GM18502 (cell line): ENCODE measurements at regions not wholly inside any gene's neighbourhood (a gene's known extent, or its start where the extent isn't known, plus 50 kb on each side); places are given as distances from the start of the nearest gene placed in this dataset.
"Not testable (repeated sequence)": the region's sequence is repeated elsewhere in the genome, so short reads cannot be mapped to it uniquely, and the experiment has no call there.

Experiments
- ATAC-seq: cut with Tn5 transposase; IDR thresholded peaks from one replicate; pipeline ENCODE4 v1.9.1; 2021; ENCODE audit warnings: mild to moderate bottlenecking; ENCODE audit not compliant: unreplicated experiment, poor library complexity

DNA sequence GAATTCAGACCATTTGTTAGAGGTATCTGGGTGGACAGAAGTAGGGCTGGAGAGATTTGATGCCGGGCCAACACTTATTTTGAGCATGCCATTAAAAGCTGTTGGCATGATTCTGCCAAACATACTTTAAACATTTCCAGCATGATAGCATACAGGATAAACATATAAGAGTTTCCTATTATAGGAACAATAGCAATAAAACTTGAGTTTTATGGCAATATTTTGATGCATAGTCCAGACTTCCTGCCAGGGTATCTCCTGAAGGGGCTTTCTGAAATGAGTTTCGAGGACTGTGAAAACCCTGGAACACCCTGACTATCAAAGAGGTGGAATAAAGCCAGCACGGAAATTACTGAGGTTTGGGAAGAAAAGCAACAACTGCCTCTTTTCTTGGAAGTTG lies 1398.0 kb upstream of the NXPH2 start:
- no peak for ATAC-seq

DNA sequence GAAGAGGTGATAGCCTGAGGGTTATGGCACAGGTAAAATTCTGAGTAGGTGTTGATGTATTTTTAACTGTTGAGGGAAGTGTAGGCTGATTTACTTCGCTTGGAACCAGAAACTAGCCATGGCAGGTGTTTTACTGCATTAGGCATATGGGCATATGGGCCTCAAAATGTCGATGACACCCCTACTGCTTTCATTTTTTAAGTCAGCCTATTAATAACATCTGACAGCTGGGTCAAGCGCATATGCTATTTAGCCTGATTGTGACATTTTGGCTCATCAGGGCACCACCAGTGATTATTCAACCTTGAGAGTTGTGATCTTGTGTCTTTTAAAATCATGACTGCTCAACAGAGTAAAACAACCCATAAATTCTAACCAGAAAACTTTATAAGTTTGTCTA lies 1396.9 kb upstream of the NXPH2 start:
- ATAC-seq, result no peak

DNA sequence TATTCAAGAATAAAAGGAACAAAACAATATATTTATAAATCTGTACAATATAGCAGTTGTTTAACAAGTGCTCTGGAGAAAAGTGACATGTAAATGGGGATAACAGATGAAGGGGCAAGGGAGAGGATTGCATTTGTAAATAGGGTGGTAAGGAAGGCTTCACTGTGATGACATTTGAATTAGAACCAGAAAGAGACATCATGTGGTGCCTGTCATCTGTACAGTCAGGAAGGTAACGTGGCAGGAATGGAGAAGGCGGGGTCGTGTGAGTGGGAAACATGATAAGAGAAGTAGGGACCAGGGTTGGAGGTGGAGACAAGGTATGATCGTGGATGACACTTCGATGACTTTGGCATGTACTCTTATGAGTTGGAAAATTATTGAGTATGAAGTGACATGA lies 1393.6 kb upstream of the NXPH2 start:
- ATAC-seq, result no peak

DNA sequence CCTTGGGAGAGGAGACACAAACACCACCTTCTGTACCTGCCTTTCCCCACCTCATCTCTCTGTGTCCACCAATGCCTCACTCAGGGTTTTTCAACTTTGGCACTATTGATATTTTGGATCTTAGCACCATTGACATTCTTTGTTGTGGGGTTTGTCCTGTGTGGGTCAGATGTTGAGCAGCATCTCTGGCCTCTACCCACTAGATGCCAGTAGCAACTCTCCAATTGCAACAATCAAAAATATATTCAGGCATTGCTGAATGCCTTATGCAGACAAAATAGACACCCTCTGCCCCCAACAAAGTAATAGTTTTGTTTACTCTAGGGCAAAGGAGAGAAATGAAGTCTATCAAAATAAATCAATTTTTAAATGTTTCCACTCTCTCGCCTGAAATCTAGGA lies 1384.3 kb upstream of the NXPH2 start:
- ATAC-seq, result no peak

DNA sequence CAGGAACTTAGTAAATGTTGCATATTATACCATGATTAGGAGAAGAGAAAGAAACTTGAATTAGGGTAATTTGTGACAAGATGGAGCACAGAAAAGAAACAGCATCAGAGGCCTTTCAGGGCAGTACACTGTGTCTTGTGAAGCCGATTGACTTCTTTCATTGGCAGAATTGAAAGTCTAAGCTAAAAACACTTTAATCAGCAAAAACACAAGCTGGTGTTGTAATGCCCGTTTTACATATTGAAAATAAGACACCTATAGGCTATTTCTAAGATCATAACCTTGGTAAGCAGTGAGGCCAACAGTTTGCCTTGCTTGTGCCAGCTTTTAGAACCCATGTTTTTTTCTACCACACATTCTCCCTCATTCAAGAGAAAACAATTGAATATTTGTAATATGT lies 1378.1 kb upstream of the NXPH2 start:
- ATAC-seq, result no peak

DNA sequence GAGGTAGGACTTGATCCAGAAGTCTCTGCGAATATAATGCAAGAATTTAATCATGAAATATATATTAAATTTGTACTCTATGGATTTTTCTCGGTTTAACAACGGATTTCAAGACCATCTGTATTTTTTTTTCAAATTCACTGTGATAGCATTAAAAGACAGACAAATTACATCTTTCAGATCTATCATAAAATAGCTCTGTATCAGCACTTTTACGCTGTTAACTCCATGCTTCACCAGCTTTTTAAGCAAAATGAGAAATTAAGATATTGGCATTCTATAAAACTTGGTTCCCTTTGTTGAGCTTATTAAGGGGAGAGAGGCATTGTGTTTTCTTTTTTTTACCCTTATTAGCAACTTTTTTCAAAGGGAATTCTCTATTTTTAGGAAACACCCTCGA lies 1377.6 kb upstream of the NXPH2 start:
- no peak for ATAC-seq

DNA sequence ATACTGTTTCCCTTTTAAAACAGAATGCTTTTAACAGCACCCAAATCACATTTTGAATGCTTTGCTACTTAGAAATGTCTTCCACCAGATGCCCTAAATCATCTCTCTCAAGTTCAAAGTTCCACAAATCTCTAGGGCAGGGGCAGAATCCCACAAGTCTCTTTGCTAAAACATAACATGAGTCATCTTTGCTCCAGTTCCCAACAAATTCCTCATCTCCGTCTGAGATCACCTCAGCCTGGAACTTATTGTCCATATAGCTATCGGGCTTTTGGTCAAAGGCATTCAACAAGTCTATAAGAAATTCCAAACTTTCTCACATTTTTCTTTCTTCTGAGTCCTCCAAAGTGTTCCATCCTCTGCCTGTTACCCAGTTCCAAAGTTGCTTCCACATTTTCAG lies 1374.5 kb upstream of the NXPH2 start:
- no peak for ATAC-seq

DNA sequence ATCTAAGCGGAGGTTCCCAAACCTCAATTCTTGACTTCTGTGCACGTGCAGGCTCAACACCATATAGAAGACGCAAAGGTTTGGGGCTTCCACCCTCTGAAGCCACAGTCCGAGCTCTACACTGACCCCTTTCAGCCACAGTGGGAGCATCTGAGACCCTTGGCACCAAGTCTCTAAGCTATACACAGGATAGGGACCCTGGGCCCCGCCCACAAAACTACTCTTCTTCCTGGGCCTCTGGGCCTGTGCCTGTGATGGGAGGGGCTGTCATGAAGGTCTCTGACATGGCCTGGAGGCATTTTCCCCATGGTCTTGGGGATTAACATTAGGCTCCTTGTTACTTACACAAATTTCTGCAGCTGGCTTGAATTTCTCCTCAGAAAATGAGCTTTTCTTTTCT lies 1374.1 kb upstream of the NXPH2 start:
- ATAC-seq, result no peak

DNA sequence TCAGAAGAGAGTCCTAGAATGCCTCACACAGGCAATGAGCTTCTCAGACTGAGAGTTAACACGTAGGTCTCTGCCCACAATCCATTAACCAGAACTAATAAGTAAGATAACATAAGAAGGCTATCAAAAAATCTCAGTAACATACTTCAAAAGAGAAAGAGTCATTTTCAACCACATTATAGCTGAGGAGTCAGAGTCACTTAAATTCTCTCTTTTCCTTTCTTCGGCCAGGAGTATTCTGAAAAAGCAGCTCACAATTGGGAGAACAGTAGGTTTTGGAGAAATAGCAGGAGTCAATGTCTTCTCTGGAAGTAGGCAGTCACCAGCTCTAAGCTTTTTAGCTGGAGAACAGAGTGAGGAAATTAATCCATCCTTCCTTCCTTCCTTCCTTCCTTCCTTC lies 1364.4 kb upstream of the NXPH2 start:
- no peak for ATAC-seq

DNA sequence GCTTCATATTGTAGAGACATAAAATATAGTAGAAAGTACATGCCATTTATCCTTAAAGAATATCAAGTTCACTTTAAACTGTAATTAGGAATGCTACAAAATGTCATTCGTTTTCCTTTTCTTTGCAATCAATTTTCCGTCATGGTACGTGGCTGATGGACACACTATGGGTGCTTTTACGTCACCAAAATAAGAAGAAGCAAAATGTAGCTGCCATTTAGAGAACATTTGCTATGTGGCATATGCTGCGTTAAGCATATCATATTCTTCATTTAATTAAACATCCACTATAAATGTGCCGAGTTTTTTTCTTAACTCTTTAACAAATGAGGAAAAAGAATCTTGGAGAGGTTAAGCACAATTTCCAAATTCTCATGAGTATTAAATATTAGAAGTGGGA lies 1358.5 kb upstream of the NXPH2 start:
- no peak for ATAC-seq

DNA sequence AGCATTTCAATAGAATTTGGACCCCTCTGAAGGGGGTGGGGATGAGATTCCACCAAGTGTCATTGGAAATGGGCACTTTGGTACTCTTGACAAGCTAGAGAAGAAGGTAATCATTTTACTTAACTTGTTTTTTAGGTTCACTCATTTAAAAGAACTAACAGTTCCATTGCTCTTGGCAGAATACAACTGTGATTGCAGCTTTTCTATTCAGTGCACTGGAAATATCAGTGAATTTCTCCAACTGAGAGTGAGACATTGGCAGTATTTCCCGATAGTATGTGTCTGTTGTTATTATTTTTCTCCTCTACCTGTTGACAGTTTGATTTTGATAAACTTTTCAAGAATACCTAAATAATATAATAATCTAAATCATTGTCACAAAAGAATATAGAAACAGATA lies 1356.7 kb upstream of the NXPH2 start:
- no peak for ATAC-seq

DNA sequence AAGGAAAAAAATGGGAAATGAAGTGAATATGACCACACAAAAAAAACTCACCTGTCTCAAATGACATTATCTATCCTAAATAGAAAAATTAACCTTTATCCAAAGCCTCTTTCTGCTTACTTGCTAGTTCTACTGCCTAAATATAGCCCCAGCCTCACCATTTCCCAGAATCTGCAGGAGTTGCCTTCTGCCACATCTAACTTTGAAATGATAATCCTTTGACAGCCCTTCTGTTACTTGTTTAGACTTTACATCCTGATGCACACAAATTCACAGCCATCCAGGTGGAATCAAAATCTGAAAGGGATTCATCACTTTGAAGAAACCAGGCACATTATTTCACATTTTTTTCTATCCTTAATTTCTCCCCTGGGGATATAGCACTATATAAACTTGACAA lies 1356.2 kb upstream of the NXPH2 start:
- ATAC-seq, result no peak

DNA sequence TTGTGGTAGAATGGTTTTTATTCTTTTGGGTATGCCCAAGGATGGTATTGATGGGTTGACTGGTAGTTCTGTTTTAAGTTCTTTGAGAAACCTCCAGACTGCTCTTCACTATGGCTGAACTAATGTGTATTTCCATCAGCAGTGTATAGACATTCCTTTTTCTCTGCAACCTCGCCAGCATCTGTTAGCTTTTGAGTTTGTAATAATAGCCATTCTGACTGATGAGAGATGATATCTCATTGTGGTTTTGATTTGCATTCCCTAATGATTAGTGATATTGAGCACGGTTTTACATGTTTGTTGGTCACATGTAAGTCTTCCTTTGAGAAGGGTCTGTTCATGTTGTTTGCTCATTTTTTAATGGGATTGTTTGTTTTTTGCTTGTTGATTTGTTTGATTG lies 1348.7 kb upstream of the NXPH2 start:
- no peak for ATAC-seq

DNA sequence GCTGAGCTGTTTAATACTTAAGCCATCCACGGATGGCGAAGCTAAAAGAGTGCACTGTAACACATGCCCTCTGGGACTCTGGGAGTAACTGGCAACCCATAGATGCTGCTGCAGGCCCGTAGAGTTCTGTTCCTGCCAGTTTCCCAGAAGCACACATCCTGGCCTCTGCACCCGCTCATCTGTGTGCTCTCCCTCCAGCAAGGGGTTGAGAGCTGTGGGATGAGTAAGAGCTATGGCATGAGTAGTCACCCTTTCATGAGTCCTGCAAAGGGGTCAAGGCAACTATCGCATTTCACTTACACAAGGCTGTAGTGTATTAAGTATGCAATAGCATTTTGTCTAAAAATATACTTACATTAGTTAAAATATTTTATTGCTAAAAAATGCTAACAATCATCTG lies 1341.8 kb upstream of the NXPH2 start:
- ATAC-seq, result no peak

DNA sequence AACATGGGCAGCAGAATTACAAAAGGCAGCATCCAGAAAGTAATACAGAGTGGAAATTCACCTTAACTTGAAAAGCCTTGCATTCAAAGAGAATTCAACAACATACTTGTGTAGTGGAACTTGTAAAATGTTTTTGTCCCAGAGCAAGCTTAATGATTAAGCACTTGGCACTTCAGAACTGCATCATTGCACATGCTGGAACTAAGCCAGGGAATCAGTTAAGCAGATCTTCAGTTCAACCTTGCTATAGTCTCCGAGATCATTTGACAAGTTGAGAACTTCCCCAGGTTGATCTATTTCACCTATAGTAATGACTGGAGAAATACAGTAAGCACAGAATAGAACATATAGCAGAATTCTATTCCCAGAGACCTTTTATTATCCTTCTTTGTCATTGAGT lies 1337.2 kb upstream of the NXPH2 start:
- no peak for ATAC-seq

DNA sequence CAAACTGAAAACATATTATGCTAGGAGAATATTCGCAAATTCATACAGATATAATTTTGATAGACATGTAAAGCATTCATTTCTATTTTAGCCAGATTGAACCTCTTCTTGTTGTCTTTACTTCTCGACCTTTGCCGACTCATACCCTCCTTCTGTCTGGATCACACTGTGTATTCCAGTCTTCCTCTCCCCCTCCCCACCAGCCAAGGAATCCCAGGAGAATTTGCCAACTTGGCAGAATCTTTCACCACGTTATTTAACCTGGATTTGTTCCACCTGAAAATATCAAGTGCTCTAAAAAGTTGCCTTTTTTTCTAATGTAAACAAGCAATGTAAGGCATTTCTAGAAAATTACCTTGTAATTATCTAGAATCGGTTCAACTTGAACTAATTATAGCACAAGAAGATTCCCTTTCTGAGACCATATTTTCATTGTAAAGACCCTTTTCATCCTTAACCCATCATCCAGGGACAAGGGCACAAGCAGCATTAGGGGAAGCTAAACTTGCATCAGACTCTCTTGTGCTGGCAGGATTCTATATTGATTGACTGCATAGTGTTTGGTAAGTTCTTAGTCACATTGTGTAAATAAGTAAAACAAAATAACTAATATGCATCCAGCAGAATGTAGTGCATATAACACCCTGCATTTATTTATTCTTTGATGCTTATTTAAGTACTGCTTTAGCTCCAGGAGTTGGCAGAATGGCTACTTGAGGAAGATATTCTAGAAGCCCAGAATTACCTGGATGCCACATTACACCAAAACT lies 1328.7 kb upstream of the NXPH2 start:
- ATAC-seq, result no peak

DNA sequence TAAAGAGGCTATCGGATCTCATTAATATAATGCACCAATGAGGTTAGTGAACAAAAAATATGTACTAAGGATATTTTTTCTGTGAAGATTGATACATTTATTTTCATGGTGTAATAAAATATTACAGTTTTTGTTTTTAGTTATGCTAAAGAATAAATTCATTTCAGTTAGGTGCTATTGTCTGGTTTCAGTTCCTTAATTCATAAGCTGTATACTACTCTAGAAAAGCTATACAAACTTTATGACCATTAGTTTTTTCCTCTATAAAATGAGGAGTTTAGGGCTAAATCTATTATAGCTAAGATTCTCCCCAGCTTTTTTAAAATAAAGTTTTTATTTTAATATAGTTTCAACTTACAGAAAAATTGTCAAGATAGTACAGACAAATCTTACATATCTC lies 1311.7 kb upstream of the NXPH2 start:
- no peak for ATAC-seq

DNA sequence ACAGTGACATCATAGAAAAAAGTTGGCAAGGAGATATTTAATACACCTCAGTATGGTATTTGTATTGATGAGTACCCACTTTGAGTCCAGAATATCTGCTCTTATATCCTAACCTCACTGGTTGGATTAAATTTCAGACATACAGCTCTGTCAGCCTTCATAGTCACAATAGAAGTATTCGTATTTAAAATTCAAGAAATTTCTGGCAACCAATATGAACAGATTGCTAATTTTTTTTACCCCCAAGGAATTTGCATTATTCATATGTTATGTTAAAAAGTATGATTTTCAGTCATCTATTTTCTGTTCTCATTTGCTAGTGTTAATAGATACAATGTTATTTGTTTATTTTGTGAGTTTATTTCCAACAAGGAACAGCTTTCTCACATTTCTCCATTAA lies 1306.8 kb upstream of the NXPH2 start:
- ATAC-seq, result no peak

DNA sequence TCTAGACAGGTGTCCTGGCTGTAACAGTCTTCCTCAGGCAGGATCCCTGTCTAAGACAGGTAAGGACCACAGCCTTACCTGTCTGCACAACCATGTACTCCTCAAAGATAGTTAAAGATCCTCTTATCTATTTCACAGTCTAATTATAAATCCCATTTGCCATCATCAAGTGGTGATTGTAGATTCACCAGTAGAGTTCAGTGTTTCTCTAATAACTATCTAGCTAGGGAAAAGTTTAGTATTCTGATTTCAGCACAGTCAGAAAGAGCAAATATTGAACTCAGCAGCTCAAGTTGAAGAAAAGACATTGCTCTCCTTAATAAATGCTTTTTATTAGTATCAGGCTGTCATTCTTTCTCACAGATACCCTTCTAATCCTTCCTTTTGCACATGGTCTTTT lies 1305.5 kb upstream of the NXPH2 start:
- no peak for ATAC-seq

DNA sequence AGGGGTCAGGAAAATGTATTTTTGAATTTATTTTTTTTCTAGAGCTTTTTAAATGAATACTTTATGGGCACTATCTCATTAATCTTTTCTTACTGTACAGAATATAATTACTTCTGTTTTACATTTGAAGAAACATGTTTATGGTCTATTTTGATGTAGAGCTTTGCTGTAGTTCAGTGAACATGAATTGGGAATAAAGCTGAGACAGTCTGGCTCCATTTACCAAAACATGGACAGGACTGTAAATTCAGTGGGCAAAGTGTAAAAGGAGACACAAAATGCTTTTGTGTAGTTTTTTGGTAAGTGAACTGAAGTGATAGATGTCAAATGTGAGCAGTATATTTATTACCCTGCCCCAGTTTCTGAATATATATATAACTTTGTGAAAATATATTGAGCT lies 1298.8 kb upstream of the NXPH2 start:
- no peak for ATAC-seq

DNA sequence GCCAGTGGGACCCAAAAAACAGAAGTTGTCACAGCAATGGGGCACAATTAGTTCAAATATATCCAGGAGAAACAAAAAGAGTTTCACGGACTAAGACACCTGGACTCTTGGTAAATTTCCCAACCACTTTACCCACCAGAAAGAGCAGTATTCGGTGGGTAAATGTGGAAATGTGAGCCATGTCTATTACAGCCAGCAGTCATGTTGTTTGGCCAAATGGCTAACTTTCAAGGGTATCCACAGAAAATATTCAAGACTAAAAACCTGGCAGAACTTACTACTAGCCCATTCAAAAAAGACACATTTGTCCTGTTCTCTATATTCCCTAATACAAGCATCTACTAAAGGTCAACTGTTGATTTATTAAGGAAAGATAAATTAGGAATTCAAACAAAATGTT lies 1296.0 kb upstream of the NXPH2 start:
- no peak for ATAC-seq

DNA sequence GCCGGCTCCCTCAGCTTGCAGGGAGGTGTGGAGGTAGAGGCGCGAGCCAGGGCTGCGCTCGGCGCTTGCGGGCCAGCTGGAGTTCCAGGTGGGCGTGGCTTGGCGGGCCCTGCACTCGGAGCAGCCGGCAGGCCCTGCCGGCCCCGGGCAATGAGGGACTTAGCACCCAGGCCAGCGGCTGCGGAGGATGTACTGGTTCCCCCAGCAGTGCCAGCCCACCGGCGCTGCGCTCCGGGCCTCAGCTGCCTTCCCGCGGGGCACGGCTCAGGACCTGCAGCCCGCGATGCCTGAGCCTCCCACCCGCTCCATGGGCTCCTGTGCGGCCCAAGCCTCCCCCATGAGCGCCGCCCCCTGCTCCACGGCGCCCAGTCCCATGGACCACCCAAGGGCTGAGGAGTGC lies 1293.6 kb upstream of the NXPH2 start:
- ATAC-seq, result not testable (repeated sequence)

DNA sequence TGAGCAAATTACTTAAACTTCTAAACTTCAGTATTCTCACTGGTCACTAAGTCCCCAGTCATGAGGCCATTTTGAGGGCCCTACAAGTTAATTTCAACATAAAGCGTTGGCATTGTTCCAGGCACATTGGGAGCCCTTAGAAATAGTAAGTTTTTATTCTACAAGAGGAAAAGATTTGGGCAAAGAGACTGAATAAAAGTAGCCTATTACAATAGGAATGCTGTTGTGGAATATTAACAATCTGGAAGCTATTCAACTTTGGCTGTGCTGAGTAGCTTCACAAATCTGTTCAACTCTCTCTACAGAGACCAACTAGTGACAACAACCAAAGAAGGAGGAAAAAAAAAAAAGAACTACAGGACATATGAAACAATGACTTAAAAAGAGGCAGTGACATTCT lies 1287.5 kb upstream of the NXPH2 start:
- ATAC-seq, result no peak
